ENCODE measurements at regions not wholly inside any gene's neighbourhood (a gene's known extent, or its start where the extent isn't known, plus 50 kb on each side); places are given as distances from the start of the nearest gene placed in this dataset.

GRCh38 chr12:67534681-67535080 is 113.9 kb upstream of the DYRK2 start:
- TF ChIP-seq POLR2A (IDR thresholded peaks at IDR 0.05) (no peak), CTCF (IDR thresholded peaks at IDR 0.05) (no peak)

All from testis (tissue), 2 donors.